HAP-1 (cell line): ENCODE measurements at regions not wholly inside any gene's neighbourhood (a gene's known extent, or its start where the extent isn't known, plus 50 kb on each side); places are given as distances from the start of the nearest gene placed in this dataset.

Source experiments
- DNase-seq, 2 experiments: peaks; one replicate each; pipeline ENCODE4 v3.0.0-alpha.2; 2016 to 2020; ENCODE audit warnings: low spot score in 2 of 2
- H3K27me3 ChIP-seq: fragments of 250-450 bp; sonication (Bioruptor Pico); 2 replicates; pipeline ENCODE4 v1.5.1; 2020; ENCODE audit warnings: low read depth, mild to moderate bottlenecking, moderate library complexity
- H3K36me3 ChIP-seq: fragments of 250-450 bp; sonication (Bioruptor Pico); replicated peaks from 2 replicates; pipeline ENCODE4 v1.5.1; 2020; ENCODE audit warnings: mild to moderate bottlenecking
- H3K4me1 ChIP-seq: fragments of 250-450 bp; sonication (Bioruptor Pico); 2 replicates; pipeline ENCODE4 v1.5.1; 2020; ENCODE audit warnings: mild to moderate bottlenecking
- H3K4me3 ChIP-seq: fragments of 250-450 bp; sonication (Bioruptor Pico); 2 replicates; pipeline ENCODE4 v1.5.1; 2020; ENCODE audit warnings: mild to moderate bottlenecking, moderate library complexity
- H3K9me3 ChIP-seq: fragments of 250-450 bp; sonication (Bioruptor Pico); 2 replicates; pipeline ENCODE4 v1.5.1; 2020; ENCODE audit warnings: mild to moderate bottlenecking, moderate library complexity
- in situ Hi-C: fragments of 300-500 bp; cut with MboI; formaldehyde crosslinking; loops from 3 replicates; pipeline ENCODE4 v1.14.3; 2020; ENCODE audit warnings: low sequenced_read_pairs, inconsistent platforms, mixed read lengths

- H3K4me1 ChIP-seq = no peaks in the 10 kb centered on the region
- in situ Hi-C loops = no loop called here
- DNase-seq = no peak
- H3K4me3 ChIP-seq = no peak overlapping the region
- no peaks in the 10 kb centered on the region for H3K27me3 ChIP-seq
- H3K36me3 ChIP-seq = no peaks in the 10 kb centered on the region
- no peaks in the 10 kb centered on the region for H3K9me3 ChIP-seq
Observed at GRCh38 chr5:142479854-142480519, 155.2 kb upstream of the SPRY4 start.

- no peak for DNase-seq
- no peak overlapping the region for H3K4me3 ChIP-seq
- no peaks in the 10 kb centered on the region for H3K27me3 ChIP-seq
- no peaks in the 10 kb centered on the region for H3K36me3 ChIP-seq
- in situ Hi-C loops = no loop called here
- no peaks in the 10 kb centered on the region for H3K4me1 ChIP-seq
- H3K9me3 ChIP-seq = no peaks in the 10 kb centered on the region
Observed at GRCh38 chr5:142479150-142479549, 154.3 kb upstream of the SPRY4 start.

- in situ Hi-C loops = no loop called here
- Histone ChIP-seq H3K36me3 (no peaks in the 10 kb centered on the region), H3K9me3 (no peaks in the 10 kb centered on the region), H3K4me1 (no peaks in the 10 kb centered on the region), H3K27me3 (no peaks in the 10 kb centered on the region), H3K4me3 (no peak overlapping the region)
- no peak for DNase-seq
Observed at GRCh38 chr5:142478113-142478512, 153.3 kb upstream of the SPRY4 start.

- Histone ChIP-seq H3K27me3 (no peaks in the 10 kb centered on the region; the same call in 1 of the 2 replicates), H3K4me1 (no peaks in the 10 kb centered on the region), H3K36me3 (no peaks in the 10 kb centered on the region), H3K4me3 (no peak overlapping the region), H3K9me3 (no peaks in the 10 kb centered on the region)
- in situ Hi-C loops = no loop called here
- DNase-seq = no peak
Observed at GRCh38 chr5:142475102-142475513, 150.3 kb upstream of the SPRY4 start.

- Histone ChIP-seq H3K27me3 (no peaks in the 10 kb centered on the region; the same call in 1 of the 2 replicates), H3K36me3 (no peaks in the 10 kb centered on the region), H3K4me1 (no peaks in the 10 kb centered on the region), H3K9me3 (no peaks in the 10 kb centered on the region), H3K4me3 (no peak overlapping the region)
- DNase-seq = no peak
- in situ Hi-C loops = no loop called here
Observed at GRCh38 chr5:142474431-142475094, 149.7 kb upstream of the SPRY4 start.

GRCh38 chr5:142473038-142473437 is 148.2 kb upstream of the SPRY4 start:
- no peaks in the 10 kb centered on the region for H3K9me3 ChIP-seq
- H3K4me1 ChIP-seq = no peaks in the 10 kb centered on the region
- no peak for DNase-seq
- no peak overlapping the region for H3K4me3 ChIP-seq
- in situ Hi-C loops = no loop called here
- H3K27me3 ChIP-seq = no peaks in the 10 kb centered on the region; the same call in 1 of the 2 replicates
- H3K36me3 ChIP-seq = no peaks in the 10 kb centered on the region

- H3K4me3 ChIP-seq = no peak overlapping the region
- no peaks in the 10 kb centered on the region; the same call in 1 of the 2 replicates for H3K27me3 ChIP-seq
- H3K36me3 ChIP-seq = no peaks in the 10 kb centered on the region
- in situ Hi-C loops = no loop called here
- H3K4me1 ChIP-seq = no peaks in the 10 kb centered on the region
- no peak for DNase-seq
- H3K9me3 ChIP-seq = no peaks in the 10 kb centered on the region
Observed at GRCh38 chr5:142472306-142472951, 147.6 kb upstream of the SPRY4 start.

GRCh38 chr5:142466195-142466971 is 141.6 kb upstream of the SPRY4 start:
- in situ Hi-C loops = no loop called here
- DNase-seq = no peak
- no peaks in the 10 kb centered on the region for H3K36me3 ChIP-seq
- H3K27me3 ChIP-seq = peaks cover 3% of the 10 kb centered on the region; the same call in 1 of the 2 replicates
- H3K4me3 ChIP-seq = no peak overlapping the region
- no peaks in the 10 kb centered on the region for H3K4me1 ChIP-seq
- no peaks in the 10 kb centered on the region for H3K9me3 ChIP-seq

- in situ Hi-C loops = no loop called here
- no peak for DNase-seq
- Histone ChIP-seq H3K9me3 (no peaks in the 10 kb centered on the region), H3K4me3 (no peak overlapping the region), H3K27me3 (0 out of 2 replicates have a peak, but pooled peaks cover 3% of the 10 kb centered on the region), H3K36me3 (no peaks in the 10 kb centered on the region), H3K4me1 (no peaks in the 10 kb centered on the region)
Observed at GRCh38 chr5:142465476-142465875, 140.7 kb upstream of the SPRY4 start.

GRCh38 chr5:142463904-142464303 is 139.1 kb upstream of the SPRY4 start:
- in situ Hi-C loops = no loop called here
- DNase-seq = no peak
- Histone ChIP-seq H3K36me3 (no peaks in the 10 kb centered on the region), H3K4me1 (no peaks in the 10 kb centered on the region), H3K9me3 (no peaks in the 10 kb centered on the region), H3K4me3 (no peak overlapping the region), H3K27me3 (0 out of 2 replicates have a peak, but pooled peaks cover 3% of the 10 kb centered on the region)

GRCh38 chr5:142461028-142461590 is 136.3 kb upstream of the SPRY4 start:
- Histone ChIP-seq H3K9me3 (no peaks in the 10 kb centered on the region), H3K27me3 (0 out of 2 replicates have a peak, but pooled peaks cover 3% of the 10 kb centered on the region), H3K4me1 (no peaks in the 10 kb centered on the region), H3K4me3 (no peak overlapping the region), H3K36me3 (no peaks in the 10 kb centered on the region)
- DNase-seq = no peak
- in situ Hi-C loops = no loop called here

GRCh38 chr5:142459209-142459608 is 134.4 kb upstream of the SPRY4 start:
- 0 out of 2 replicates have a peak, but pooled peaks cover 3% of the 10 kb centered on the region for H3K27me3 ChIP-seq
- in situ Hi-C loops = no loop called here
- no peaks in the 10 kb centered on the region for H3K9me3 ChIP-seq

GRCh38 chr5:142455856-142456255 is 131.0 kb upstream of the SPRY4 start:
- in situ Hi-C loops = no loop called here
- Histone ChIP-seq H3K36me3 (no peaks in the 10 kb centered on the region), H3K27me3 (no peaks in the 10 kb centered on the region), H3K4me1 (no peaks in the 10 kb centered on the region), H3K9me3 (no peaks in the 10 kb centered on the region), H3K4me3 (no peak overlapping the region)
- no peak for DNase-seq

More at GRCh38 chr5:142459209-142459608, 134.4 kb upstream of the SPRY4 start:
- no peak for DNase-seq
- Histone ChIP-seq H3K4me3 (no peak overlapping the region), H3K4me1 (no peaks in the 10 kb centered on the region), H3K36me3 (no peaks in the 10 kb centered on the region)
